B cell (primary cell): ENCODE measurements at regions not wholly inside any gene's neighbourhood (a gene's known extent, or its start where the extent isn't known, plus 50 kb on each side); places are given as distances from the start of the nearest gene placed in this dataset.

ENCODE experiments used
- ATAC-seq: fragments of 200-7000 bp; cut with Tn5 transposase; one replicate; pipeline ENCODE4 v1.10.0; 2021; ENCODE audit warnings: low read depth, mild to moderate bottlenecking, moderate number of reproducible peaks, moderate library complexity
- CTCF ChIA-PET: fragments of 350-600 bp; sonication (Branson Sonifier 250); formaldehyde crosslinking; loops from one replicate; lab custom pipeline; 2021; ENCODE audit warnings: antibody characterized with exemption, inconsistent platforms; lab: Charles Lee
- POLR2A ChIA-PET: fragments of 350-600 bp; sonication (Branson Sonifier 250); formaldehyde crosslinking; loops from one replicate; lab custom pipeline; 2021; ENCODE audit warnings: antibody characterized with exemption; lab: Charles Lee
- DNase-seq: peaks from one replicate; pipeline ENCODE4 v3.0.0; 2013
- H2AFZ ChIP-seq: 2 replicates; pipeline ENCODE4 v1.6.1; 2012; ENCODE audit warnings: mild to moderate bottlenecking, low read depth, low read length; ENCODE audit not compliant: insufficient read depth, poor library complexity, severe bottlenecking
- H3K27ac ChIP-seq, 2 donors: 1 replicate in 1 of 2; 2 replicates in 1 of 2; pipeline ENCODE4 v1.5.1; 2012 to 2013; ENCODE audit warnings: low read length in 2 of 2, mild to moderate bottlenecking in 2 of 2, moderate library complexity in 1 of 2
- H3K27me3 ChIP-seq, 4 experiments: fragments of 200-600 bp in 1 of 4; sonication (generic) in 1 of 4; replicated peaks in 1 of 4; 1 replicate in 2 of 4; 2 replicates in 2 of 4; pipeline versions ENCODE4 v1.6.1 to v1.7.0; 2013 to 2016; ENCODE audit warnings: low read length in 3 of 4, mild to moderate bottlenecking in 2 of 4, mixed read lengths in 1 of 4, moderate library complexity in 1 of 4; ENCODE audit not compliant: insufficient read depth in 4 of 4, control insufficient read depth in 3 of 4; ENCODE audit errors: control extremely low read depth in 1 of 4
- H3K36me3 ChIP-seq, 2 experiments: replicated peaks in 1 of 2; 1 replicate in 1 of 2; 2 replicates in 1 of 2; pipeline versions ENCODE4 v1.6.1 to v1.7.1; 2013; ENCODE audit warnings: low read length in 1 of 2; ENCODE audit not compliant: insufficient read depth in 2 of 2, control insufficient read depth in 1 of 2; ENCODE audit errors: control extremely low read depth in 1 of 2, extremely low read depth in 1 of 2
- H3K4me1 ChIP-seq, 2 donors: fragments of 200-600 bp in 1 of 2; sonication (generic) in 1 of 2; 1 replicate in 1 of 2; 2 replicates in 1 of 2; pipeline versions ENCODE4 v1.5.1 to v1.6.1; 2013 to 2017; ENCODE audit warnings: low read length in 2 of 2; ENCODE audit not compliant: control insufficient read depth in 2 of 2, insufficient read depth in 2 of 2
- H3K4me2 ChIP-seq: replicated peaks from 2 replicates; pipeline ENCODE3; 2012; ENCODE audit warnings: mild to moderate bottlenecking, low read depth, low read length; ENCODE audit not compliant: poor library complexity, severe bottlenecking
- H3K4me3 ChIP-seq, 5 experiments: fragments of 200-600 bp in 1 of 5; sonication (generic) in 1 of 5; 1 replicate in 3 of 5; 2 replicates in 2 of 5; pipeline versions ENCODE4 v1.5.1 to v1.7.0; 2011 to 2016; ENCODE audit warnings: low read length in 4 of 5, mild to moderate bottlenecking in 4 of 5, low read depth in 2 of 5, control low read depth in 1 of 5, moderate library complexity in 1 of 5; ENCODE audit not compliant: insufficient read depth in 1 of 5; ENCODE audit errors: control extremely low read depth in 1 of 5, extremely low read depth in 1 of 5
- H3K79me2 ChIP-seq: fragments of 200-600 bp; sonication (generic); one replicate; pipeline ENCODE4 v1.6.0; 2016; ENCODE audit warnings: low read length; ENCODE audit not compliant: control insufficient read depth, insufficient read depth
- H3K9ac ChIP-seq: fragments of 200-600 bp; sonication (generic); 2 replicates; pipeline ENCODE4 v1.6.1; 2017; ENCODE audit warnings: mild to moderate bottlenecking, low read length, moderate library complexity
- H3K9me3 ChIP-seq, 3 donors: one replicate each; pipeline versions ENCODE4 v1.6.1 to v1.7.1; 2013; ENCODE audit warnings: low read length in 2 of 3; ENCODE audit not compliant: control insufficient read depth in 2 of 3, insufficient read depth in 1 of 3; ENCODE audit errors: control extremely low read depth in 1 of 3
- H4K20me1 ChIP-seq: 2 replicates; pipeline ENCODE4 v1.6.0; 2012; ENCODE audit warnings: mild to moderate bottlenecking, low read length; ENCODE audit not compliant: insufficient read depth, control insufficient read depth, poor library complexity, severe bottlenecking
- H3K27ac Mint-ChIP-seq: one replicate; pipeline ENCODE4 v1.8.0; 2021; ENCODE audit warnings: mixed read lengths
- H3K27me3 Mint-ChIP-seq: one replicate; pipeline ENCODE4 v1.8.0; 2021; ENCODE audit warnings: mixed read lengths
- H3K4me1 Mint-ChIP-seq: one replicate; pipeline ENCODE4 v1.8.0; 2021; ENCODE audit warnings: mixed read lengths
- H3K4me3 Mint-ChIP-seq: one replicate; pipeline ENCODE4 v1.8.0; 2021; ENCODE audit warnings: mixed read lengths
- H3K9me3 Mint-ChIP-seq: one replicate; pipeline ENCODE4 v1.8.0; 2022; ENCODE audit warnings: mixed read lengths; ENCODE audit not compliant: insufficient read depth
- CTCF ChIP-seq: fragments of 200-600 bp; IDR thresholded peaks from one replicate; pipeline ENCODE4 v1.8.0; 2022; ENCODE audit warnings: antibody characterized with exemption, mild to moderate bottlenecking
- EZH2 ChIP-seq: IDR thresholded peaks from 2 replicates; pipeline ENCODE4 v1.6.1; 2012; ENCODE audit warnings: borderline replicate concordance, low read depth, mild to moderate bottlenecking, moderate library complexity, low read length; ENCODE audit not compliant: insufficient read depth, poor library complexity, severe bottlenecking
- WGBS: methylation state at CpG from one replicate; pipeline ENCODE4 v1.1.5; 2013; ENCODE audit warnings: missing lambda C conversion rate; ENCODE audit not compliant: insufficient coverage; 5-methylcytosine and 5-hydroxymethylcytosine counted together
- intact Hi-C: fragments of 100-400 bp; cut with micrococcal nuclease; formaldehyde crosslinking; loops from one replicate; pipeline ENCODE4 v1.10.0; 2022

DNA sequence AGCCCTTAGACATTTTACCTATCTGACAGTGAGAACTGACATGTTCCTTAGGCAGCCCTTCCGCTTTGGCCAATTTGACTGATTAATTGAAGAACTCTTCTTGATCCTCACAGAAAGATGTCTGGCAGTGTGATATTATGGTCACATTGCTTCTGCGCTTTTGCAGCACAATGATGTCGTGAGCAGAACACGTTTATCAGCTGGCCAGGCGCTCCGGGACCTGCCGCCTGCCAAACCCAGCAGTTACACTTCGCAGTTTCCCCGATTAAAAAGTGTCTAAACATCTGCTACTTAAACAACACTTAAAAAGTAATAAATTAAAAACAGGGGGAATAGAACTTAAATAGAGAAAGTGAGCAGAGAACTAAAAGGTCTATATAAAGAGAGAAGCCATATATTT lies 103.5 kb upstream of the ETS2 start:
- H2AFZ ChIP-seq, result no peak overlapping the region
- no peak overlapping the region for H3K4me3 ChIP-seq
- H3K27ac Mint-ChIP-seq, result no peak overlapping the region
- H4K20me1 ChIP-seq, result no peaks in the 10 kb centered on the region
- peaks cover 0 to 7% (median 1%) of the 10 kb centered on the region in 4 experiments for H3K27me3 ChIP-seq
- WGBS, result 69% methylated on average over 4 of the region's 9 CpGs
- POLR2A ChIA-PET, result no interaction called here
- no peaks in the 10 kb centered on the region for H3K9me3 Mint-ChIP-seq
- ATAC-seq, result no peak
- intact Hi-C loops, result no loop called here
- CTCF ChIA-PET, result interaction anchor here (0.7 kb wide), 1 partner anchor 1165 kb away, joined by 4 read pairs; no protein-coding TSS in a partner anchor
- H3K9ac ChIP-seq, result no peak overlapping the region
- no peak overlapping the region for H3K4me2 ChIP-seq
- peaks cover 0 to 3% (median 0%) of the 10 kb centered on the region in 3 donors for H3K9me3 ChIP-seq
- peaks cover 9% of the 10 kb centered on the region for H3K27me3 Mint-ChIP-seq
- no peaks in the 10 kb centered on the region for H3K4me1 ChIP-seq
- no peak for TF ChIP-seq EZH2
- TF ChIP-seq CTCF, result no peak
- no peaks in the 10 kb centered on the region for H3K79me2 ChIP-seq
- no peaks in the 10 kb centered on the region for H3K4me1 Mint-ChIP-seq
- no peak overlapping the region for H3K4me3 Mint-ChIP-seq
- DNase-seq, result no peak
- H3K27ac ChIP-seq, result no peak overlapping the region
- H3K36me3 ChIP-seq, result no peaks in the 10 kb centered on the region

- Histone ChIP-seq H3K36me3 (no peaks in the 10 kb centered on the region), H3K4me2 (no peak overlapping the region), H3K4me1 (no peaks in the 10 kb centered on the region), H3K9me3 (no peaks in the 10 kb centered on the region), H3K79me2 (no peaks in the 10 kb centered on the region), H4K20me1 (no peaks in the 10 kb centered on the region), H3K27ac (no peak overlapping the region), H2AFZ (no peak overlapping the region), H3K27me3 (peaks cover 0 to 7% (median 0%) of the 10 kb centered on the region in 4 experiments), H3K9ac (no peak overlapping the region), H3K4me3 (no peak overlapping the region)
- intact Hi-C loops, result no loop called here
- Mint-ChIP-seq H3K27ac (no peak overlapping the region), H3K4me3 (no peak overlapping the region), H3K9me3 (no peaks in the 10 kb centered on the region), H3K27me3 (peaks cover 5% of the 10 kb centered on the region), H3K4me1 (no peaks in the 10 kb centered on the region)
- TF ChIP-seq EZH2 (no peak), CTCF (no peak)
- no peak for ATAC-seq
- no peak for DNase-seq
- ChIA-PET CTCF (no interaction called here), POLR2A (no interaction called here)
- WGBS, result 80% methylated on average over 1 of the region's 4 CpGs
Observed at GRCh38 chr21:38709876-38710275, 95.9 kb upstream of the ETS2 start.
